ENCODE measurements at regions not wholly inside any gene's neighbourhood (a gene's known extent, or its start where the extent isn't known, plus 50 kb on each side); places are given as distances from the start of the nearest gene placed in this dataset.

DNA sequence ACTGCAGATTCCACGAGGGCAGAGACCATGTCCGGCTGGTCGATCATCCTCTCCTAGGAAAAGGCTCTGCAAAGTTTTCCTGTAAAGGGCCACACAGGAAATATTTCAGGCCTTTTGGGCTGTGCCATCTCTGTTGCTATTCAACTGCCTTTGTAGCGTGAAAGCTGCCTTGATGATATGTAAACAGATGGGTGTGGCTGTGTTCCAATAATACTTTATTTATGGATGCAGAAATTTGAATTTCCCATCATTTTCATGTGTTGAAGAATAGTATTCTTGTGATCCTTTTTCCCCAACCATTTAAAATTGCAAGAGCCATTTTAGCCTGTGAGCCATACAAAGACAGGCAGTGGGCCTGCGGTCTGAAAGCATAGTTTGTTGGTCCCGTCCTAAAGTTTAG, 950.7 kb upstream of the RBFOX1 start:
- DNase-seq (ENCODE audit: insufficient read length) (no peak), FAIRE-seq (no peak)
- no peak for TF ChIP-seq POLR2A (IDR thresholded peaks at IDR 0.05; ENCODE audit: low read depth, low read length)
- TF ChIP-seq POLR2AphosphoS5 (IDR thresholded peaks at IDR 0.05; ENCODE audit: low read depth, low read length) = no peak
- TF ChIP-seq TAF1 (IDR thresholded peaks at IDR 0.05; ENCODE audit: borderline replicate concordance, low read depth, low read length) = no peak

DNA sequence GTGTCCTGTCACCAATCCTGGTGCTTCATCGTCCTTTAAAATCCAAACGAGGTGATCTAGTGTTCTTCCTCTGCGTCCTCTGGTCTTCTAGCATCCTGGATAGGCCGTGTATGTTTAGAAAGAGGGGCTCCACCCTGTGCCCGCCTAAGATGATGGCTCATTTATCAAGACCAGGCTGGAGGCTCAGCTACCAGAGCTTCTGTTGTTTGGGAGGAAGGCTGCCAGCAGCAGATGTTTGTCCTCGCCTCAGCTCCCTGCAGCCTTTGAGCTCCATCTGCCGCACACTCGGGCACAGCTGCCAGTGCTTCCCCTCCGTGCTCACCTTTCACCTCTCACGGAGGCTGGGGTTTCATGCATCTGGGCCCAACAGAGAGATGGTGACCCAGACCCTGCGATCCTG, 954.7 kb upstream of the RBFOX1 start:
- DNase-seq (ENCODE audit: insufficient read length) (no peak), FAIRE-seq (no peak)
- no peak for TF ChIP-seq POLR2A (IDR thresholded peaks at IDR 0.05; ENCODE audit: low read depth, low read length)
- TF ChIP-seq POLR2AphosphoS5 (IDR thresholded peaks at IDR 0.05; ENCODE audit: low read depth, low read length) = no peak
- no peak for TF ChIP-seq TAF1 (IDR thresholded peaks at IDR 0.05; ENCODE audit: borderline replicate concordance, low read depth, low read length)

DNA sequence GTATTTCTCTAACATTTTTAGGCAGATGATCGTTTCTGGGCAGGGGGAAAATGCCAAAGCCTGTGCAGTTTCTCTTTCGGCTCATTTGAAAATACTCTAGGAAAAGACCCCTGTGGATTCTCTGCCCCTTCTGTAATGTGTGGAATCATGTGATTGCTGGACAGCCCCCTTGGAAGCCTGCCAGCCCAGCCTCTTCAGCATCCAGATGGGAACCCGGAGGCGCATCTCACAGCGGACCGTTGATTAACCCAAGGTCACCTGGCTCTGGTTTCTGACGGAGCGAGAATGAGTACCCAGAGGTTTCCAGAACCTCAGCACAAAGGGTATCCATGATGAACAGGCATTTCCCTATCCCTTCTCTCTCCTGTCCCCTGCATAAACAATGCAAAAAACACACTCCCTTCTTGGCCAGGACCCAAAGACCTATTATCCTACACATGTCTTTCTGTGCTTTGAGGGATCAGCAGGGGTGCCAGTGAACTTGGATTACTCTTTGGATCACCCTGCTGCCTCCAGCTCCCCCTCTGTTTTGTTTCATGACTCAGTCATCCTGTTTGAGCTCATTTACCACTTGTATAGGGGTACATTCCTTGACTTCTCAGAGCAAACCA, 957.1 kb upstream of the RBFOX1 start:
- DNase-seq (ENCODE audit: insufficient read length) = no peak
- TF ChIP-seq TAF1 (IDR thresholded peaks at IDR 0.05; ENCODE audit: borderline replicate concordance, low read depth, low read length) = no peak
- no peak for TF ChIP-seq POLR2AphosphoS5 (IDR thresholded peaks at IDR 0.05; ENCODE audit: low read depth, low read length)
- TF ChIP-seq POLR2A (IDR thresholded peaks at IDR 0.05; ENCODE audit: low read depth, low read length) = no peak

DNA sequence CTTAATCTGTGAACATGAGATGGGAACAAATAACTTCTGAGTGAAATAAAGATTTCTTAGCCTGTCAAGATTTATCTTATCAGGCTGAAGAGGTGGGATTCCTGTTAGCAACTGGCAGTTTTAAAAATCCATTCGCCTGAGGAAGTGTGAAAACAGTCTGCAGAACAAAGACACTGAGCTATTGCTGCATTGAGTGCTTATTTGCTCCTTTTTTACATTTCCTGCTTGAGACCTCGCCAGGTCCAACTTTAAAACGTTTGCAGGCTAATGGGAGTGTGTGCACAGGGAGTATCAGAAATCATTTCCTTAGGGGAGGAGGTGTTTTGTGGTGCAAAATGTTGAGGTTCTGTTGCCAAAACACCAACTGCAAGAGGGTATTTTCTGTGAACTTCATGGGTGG, 957.8 kb upstream of the RBFOX1 start:
- no peak for FAIRE-seq
- TF ChIP-seq POLR2A (IDR thresholded peaks at IDR 0.05; ENCODE audit: low read depth, low read length) = no peak
- TF ChIP-seq TAF1 (IDR thresholded peaks at IDR 0.05; ENCODE audit: borderline replicate concordance, low read depth, low read length) = no peak
- no peak for TF ChIP-seq POLR2AphosphoS5 (IDR thresholded peaks at IDR 0.05; ENCODE audit: low read depth, low read length)
- DNase-seq (ENCODE audit: insufficient read length) = no peak

More for the DNA sequence above, 957.1 kb upstream of the RBFOX1 start:
- no peak for FAIRE-seq

DNA sequence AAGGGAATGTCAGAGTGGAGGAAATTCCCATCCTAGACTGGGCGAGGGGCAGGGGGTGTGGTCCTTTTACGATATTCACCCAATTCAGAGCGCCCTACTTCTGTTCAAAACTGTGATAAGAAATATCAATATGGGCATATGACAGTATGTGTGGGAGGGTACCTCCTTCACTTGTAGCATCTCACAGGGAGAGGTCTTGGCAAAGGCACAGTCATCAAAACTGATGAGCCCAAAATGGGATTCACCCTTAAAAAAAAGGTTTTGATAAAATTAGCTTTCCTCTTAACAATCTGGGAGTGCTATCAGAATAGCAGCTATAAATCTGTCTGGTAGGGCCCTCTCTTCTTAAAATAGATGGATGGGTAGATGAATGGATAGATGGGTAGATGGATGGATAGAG, 967.8 kb upstream of the RBFOX1 start:
- FAIRE-seq (no peak), DNase-seq (ENCODE audit: insufficient read length) (no peak)
- TF ChIP-seq POLR2A (IDR thresholded peaks at IDR 0.05; ENCODE audit: low read depth, low read length) = no peak
- TF ChIP-seq TAF1 (IDR thresholded peaks at IDR 0.05; ENCODE audit: borderline replicate concordance, low read depth, low read length) = no peak
- TF ChIP-seq POLR2AphosphoS5 (IDR thresholded peaks at IDR 0.05; ENCODE audit: low read depth, low read length) = no peak

DNA sequence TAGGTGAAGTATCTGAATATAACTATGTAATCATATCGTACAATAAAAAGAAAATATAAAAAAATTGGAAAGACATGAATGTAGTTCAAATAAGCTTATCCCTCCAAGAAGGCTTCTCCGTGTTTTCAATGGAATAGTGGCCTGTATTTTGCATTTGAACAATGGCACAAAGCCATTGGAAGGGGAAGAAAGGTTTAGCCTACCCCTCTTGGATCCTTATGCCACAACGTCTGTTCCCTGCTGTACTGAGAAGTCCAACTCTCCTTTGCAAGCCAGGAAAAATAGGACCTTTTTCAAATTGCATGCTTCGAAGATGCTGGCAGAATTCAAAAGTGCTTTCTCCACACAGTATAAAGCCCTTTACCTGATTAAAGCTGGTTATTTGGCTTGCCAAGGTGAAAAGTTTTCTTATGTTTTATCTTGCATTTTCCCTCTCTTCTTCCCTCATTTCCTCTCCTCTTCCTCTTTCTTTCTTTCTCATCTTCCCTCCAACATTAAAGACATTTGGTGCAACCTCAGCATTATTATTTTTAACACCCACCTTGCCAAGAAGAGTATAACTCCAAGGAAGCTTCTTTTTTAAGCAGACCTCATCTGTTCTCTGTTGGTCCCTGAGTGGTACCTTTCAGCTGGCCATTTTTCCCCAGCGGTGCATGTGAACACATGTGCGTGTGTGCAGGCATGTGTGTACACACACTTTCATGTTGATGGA, 968.6 kb upstream of the RBFOX1 start:
- DNase-seq (ENCODE audit: insufficient read length) = no peak
- FAIRE-seq = no peak

DNA sequence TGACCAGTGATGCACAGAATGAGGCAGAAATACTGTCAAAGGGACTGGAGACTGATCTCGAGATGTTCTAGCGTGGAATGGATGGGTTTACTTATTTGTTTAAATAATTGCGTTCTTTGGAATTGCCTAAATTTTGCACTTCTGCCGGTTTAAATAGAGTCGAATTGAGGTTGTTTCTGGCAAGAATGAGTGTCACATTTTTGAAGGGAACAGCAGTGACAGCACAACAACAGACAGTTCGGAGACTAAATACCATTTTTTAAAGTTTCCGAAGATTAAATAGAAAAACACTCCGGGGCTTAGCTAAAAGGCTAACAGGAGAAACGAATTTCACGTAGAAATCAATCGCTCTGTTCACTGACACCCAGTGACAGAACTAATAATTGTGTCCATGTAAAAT, 969.2 kb upstream of the RBFOX1 start:
- TF ChIP-seq POLR2A (IDR thresholded peaks at IDR 0.05; ENCODE audit: low read depth, low read length) = no peak
- TF ChIP-seq POLR2AphosphoS5 (IDR thresholded peaks at IDR 0.05; ENCODE audit: low read depth, low read length) = no peak
- no peak for TF ChIP-seq TAF1 (IDR thresholded peaks at IDR 0.05; ENCODE audit: borderline replicate concordance, low read depth, low read length)
- FAIRE-seq (no peak), DNase-seq (ENCODE audit: insufficient read length) (no peak)

More for the DNA sequence above, 968.6 kb upstream of the RBFOX1 start:
- TF ChIP-seq POLR2AphosphoS5 (IDR thresholded peaks at IDR 0.05; ENCODE audit: low read depth, low read length) (no peak), TAF1 (IDR thresholded peaks at IDR 0.05; ENCODE audit: borderline replicate concordance, low read depth, low read length) (no peak), POLR2A (IDR thresholded peaks at IDR 0.05; ENCODE audit: low read depth, low read length) (no peak)

DNA sequence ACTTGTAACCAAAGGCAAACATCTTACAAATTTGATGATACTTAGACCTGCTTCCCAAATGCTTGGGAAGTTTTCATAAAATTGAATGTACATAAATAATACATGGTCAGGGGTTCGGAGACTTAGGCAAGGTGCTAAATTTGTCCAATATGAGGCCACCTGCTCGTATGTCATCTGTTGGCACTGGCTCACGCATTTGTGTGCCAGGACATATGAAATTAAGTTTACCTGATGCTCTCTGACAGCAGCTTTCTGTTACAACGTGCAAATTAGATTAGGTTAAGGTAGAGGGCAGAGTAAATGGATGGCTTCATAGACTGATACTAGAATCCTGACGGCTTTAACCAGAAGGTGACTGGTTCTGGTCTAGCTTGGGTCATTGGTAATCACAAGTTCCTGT, 970.3 kb upstream of the RBFOX1 start:
- no peak for FAIRE-seq
- TF ChIP-seq POLR2AphosphoS5 (IDR thresholded peaks at IDR 0.05; ENCODE audit: low read depth, low read length) = no peak
- TF ChIP-seq POLR2A (IDR thresholded peaks at IDR 0.05; ENCODE audit: low read depth, low read length) = no peak
- TF ChIP-seq TAF1 (IDR thresholded peaks at IDR 0.05; ENCODE audit: borderline replicate concordance, low read depth, low read length) = no peak
- no peak for DNase-seq (ENCODE audit: insufficient read length)

DNA sequence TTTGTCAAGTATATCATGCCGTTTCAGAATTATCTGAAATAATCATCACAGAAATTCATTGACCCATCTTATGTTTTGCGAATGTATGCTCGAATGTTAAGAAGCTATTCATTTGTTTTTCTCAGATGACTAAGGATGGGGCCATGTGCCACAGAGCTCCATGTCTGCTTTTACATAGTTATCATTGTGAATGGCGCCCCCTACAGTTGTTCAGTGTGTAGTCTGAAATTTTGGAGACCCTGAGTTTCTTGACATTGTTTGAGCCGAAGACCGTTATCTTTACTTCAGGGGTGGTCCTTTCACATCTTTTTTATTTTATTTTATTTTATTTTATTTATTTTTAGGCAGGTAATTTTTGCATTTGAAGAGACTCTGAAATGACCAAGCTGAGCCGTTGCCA, 972.0 kb upstream of the RBFOX1 start:
- DNase-seq (ENCODE audit: insufficient read length) = no peak
- FAIRE-seq = no peak
- TF ChIP-seq POLR2AphosphoS5 (IDR thresholded peaks at IDR 0.05; ENCODE audit: low read depth, low read length) = no peak
- no peak for TF ChIP-seq TAF1 (IDR thresholded peaks at IDR 0.05; ENCODE audit: borderline replicate concordance, low read depth, low read length)
- TF ChIP-seq POLR2A (IDR thresholded peaks at IDR 0.05; ENCODE audit: low read depth, low read length) = no peak

DNA sequence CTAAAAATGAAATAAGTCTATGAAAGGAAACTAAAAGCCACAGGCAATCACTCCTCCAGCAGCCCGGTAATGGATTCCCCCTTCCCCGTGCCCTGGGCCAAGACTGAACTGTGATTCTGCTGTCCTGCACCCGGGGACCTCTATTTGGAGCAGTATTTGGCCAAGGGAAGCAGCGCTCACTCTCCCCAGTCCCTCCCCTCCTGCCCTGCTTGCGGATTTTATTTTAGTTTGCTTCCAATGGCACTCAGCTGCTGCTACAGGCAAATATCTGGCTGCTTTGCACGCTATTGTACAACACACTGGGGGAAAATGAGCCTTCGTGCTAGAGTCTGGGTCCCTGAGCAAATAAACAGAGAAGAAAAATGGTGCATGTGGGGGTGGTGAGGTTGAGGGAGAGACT, 975.7 kb upstream of the RBFOX1 start:
- DNase-seq (ENCODE audit: insufficient read length) (no peak), FAIRE-seq (no peak)
- no peak for TF ChIP-seq POLR2A (IDR thresholded peaks at IDR 0.05; ENCODE audit: low read depth, low read length)
- TF ChIP-seq POLR2AphosphoS5 (IDR thresholded peaks at IDR 0.05; ENCODE audit: low read depth, low read length) = no peak
- no peak for TF ChIP-seq TAF1 (IDR thresholded peaks at IDR 0.05; ENCODE audit: borderline replicate concordance, low read depth, low read length)

DNA sequence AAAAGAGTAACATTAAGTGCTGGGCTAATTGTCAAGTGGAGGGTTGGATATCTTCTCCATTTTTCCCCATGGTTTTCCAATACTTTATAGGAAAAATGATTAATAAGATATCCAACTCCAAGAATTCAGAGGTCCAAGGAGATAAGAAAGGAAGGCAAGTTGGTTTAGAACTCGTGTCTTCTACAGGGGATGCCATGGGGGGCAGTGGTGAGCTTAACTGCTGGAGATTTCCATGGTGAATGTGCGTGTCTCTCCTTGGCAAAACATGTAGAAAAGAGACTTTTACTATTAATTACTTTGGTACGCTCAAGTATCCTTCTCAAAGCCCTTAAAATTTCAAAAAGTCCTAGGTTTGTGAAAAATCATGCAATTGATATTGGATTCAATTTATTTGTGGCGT, 982.9 kb upstream of the RBFOX1 start:
- no peak for FAIRE-seq
- no peak for DNase-seq (ENCODE audit: insufficient read length)
- TF ChIP-seq TAF1 (IDR thresholded peaks at IDR 0.05; ENCODE audit: borderline replicate concordance, low read depth, low read length) = no peak
- TF ChIP-seq POLR2AphosphoS5 (IDR thresholded peaks at IDR 0.05; ENCODE audit: low read depth, low read length) = no peak
- TF ChIP-seq POLR2A (IDR thresholded peaks at IDR 0.05; ENCODE audit: low read depth, low read length) = no peak

DNA sequence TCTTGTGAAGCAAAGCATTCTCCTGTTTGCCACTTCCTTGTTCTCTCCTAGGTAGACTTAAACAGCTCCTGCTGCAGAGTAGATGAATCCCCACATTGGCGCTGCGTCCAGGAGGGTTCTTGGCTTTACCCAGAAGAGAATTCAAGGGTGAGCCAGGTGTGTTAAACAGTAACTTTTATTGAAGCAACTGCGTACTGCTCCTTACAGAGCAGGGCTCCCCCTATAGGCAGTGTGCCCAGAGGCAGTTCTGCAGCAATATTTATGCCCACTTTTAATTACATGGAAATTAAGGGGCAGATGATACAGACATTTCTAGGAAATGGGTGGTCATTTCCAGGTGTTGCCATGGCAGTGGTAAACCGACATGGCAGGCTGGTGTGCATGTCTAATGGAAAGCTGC, 987.6 kb upstream of the RBFOX1 start:
- FAIRE-seq (no peak), DNase-seq (ENCODE audit: insufficient read length) (no peak)
- TF ChIP-seq POLR2AphosphoS5 (IDR thresholded peaks at IDR 0.05; ENCODE audit: low read depth, low read length) (no peak), TAF1 (IDR thresholded peaks at IDR 0.05; ENCODE audit: borderline replicate concordance, low read depth, low read length) (no peak), POLR2A (IDR thresholded peaks at IDR 0.05; ENCODE audit: low read depth, low read length) (no peak)

All from GM12892 (cell line).